B cell (primary cell): ENCODE measurements at regions not wholly inside any gene's neighbourhood (a gene's known extent, or its start where the extent isn't known, plus 50 kb on each side); places are given as distances from the start of the nearest gene placed in this dataset.

Experiments
- ATAC-seq: fragments of 200-7000 bp; cut with Tn5 transposase; one replicate; pipeline ENCODE4 v1.10.0; 2021; ENCODE audit warnings: low read depth, mild to moderate bottlenecking, moderate number of reproducible peaks, moderate library complexity
- CTCF ChIA-PET: fragments of 350-600 bp; sonication (Branson Sonifier 250); formaldehyde crosslinking; loops from one replicate; lab custom pipeline; 2021; ENCODE audit warnings: antibody characterized with exemption, inconsistent platforms; lab: Charles Lee
- POLR2A ChIA-PET: fragments of 350-600 bp; sonication (Branson Sonifier 250); formaldehyde crosslinking; loops from one replicate; lab custom pipeline; 2021; ENCODE audit warnings: antibody characterized with exemption; lab: Charles Lee
- DNase-seq: peaks from one replicate; pipeline ENCODE4 v3.0.0; 2013
- H2AFZ ChIP-seq: 2 replicates; pipeline ENCODE4 v1.6.1; 2012; ENCODE audit warnings: mild to moderate bottlenecking, low read depth, low read length; ENCODE audit not compliant: insufficient read depth, poor library complexity, severe bottlenecking
- H3K27ac ChIP-seq, 2 donors: 1 replicate in 1 of 2; 2 replicates in 1 of 2; pipeline ENCODE4 v1.5.1; 2012 to 2013; ENCODE audit warnings: low read length in 2 of 2, mild to moderate bottlenecking in 2 of 2, moderate library complexity in 1 of 2
- H3K27me3 ChIP-seq, 4 experiments: fragments of 200-600 bp in 1 of 4; sonication (generic) in 1 of 4; replicated peaks in 1 of 4; 1 replicate in 2 of 4; 2 replicates in 2 of 4; pipeline versions ENCODE4 v1.6.1 to v1.7.0; 2013 to 2016; ENCODE audit warnings: low read length in 3 of 4, mild to moderate bottlenecking in 2 of 4, mixed read lengths in 1 of 4, moderate library complexity in 1 of 4; ENCODE audit not compliant: insufficient read depth in 4 of 4, control insufficient read depth in 3 of 4; ENCODE audit errors: control extremely low read depth in 1 of 4
- H3K36me3 ChIP-seq, 2 experiments: replicated peaks in 1 of 2; 1 replicate in 1 of 2; 2 replicates in 1 of 2; pipeline versions ENCODE4 v1.6.1 to v1.7.1; 2013; ENCODE audit warnings: low read length in 1 of 2; ENCODE audit not compliant: insufficient read depth in 2 of 2, control insufficient read depth in 1 of 2; ENCODE audit errors: control extremely low read depth in 1 of 2, extremely low read depth in 1 of 2
- H3K4me1 ChIP-seq, 2 donors: fragments of 200-600 bp in 1 of 2; sonication (generic) in 1 of 2; 1 replicate in 1 of 2; 2 replicates in 1 of 2; pipeline versions ENCODE4 v1.5.1 to v1.6.1; 2013 to 2017; ENCODE audit warnings: low read length in 2 of 2; ENCODE audit not compliant: control insufficient read depth in 2 of 2, insufficient read depth in 2 of 2
- H3K4me2 ChIP-seq: replicated peaks from 2 replicates; pipeline ENCODE3; 2012; ENCODE audit warnings: mild to moderate bottlenecking, low read depth, low read length; ENCODE audit not compliant: poor library complexity, severe bottlenecking
- H3K4me3 ChIP-seq, 5 experiments: fragments of 200-600 bp in 1 of 5; sonication (generic) in 1 of 5; 1 replicate in 3 of 5; 2 replicates in 2 of 5; pipeline versions ENCODE4 v1.5.1 to v1.7.0; 2011 to 2016; ENCODE audit warnings: low read length in 4 of 5, mild to moderate bottlenecking in 4 of 5, low read depth in 2 of 5, control low read depth in 1 of 5, moderate library complexity in 1 of 5; ENCODE audit not compliant: insufficient read depth in 1 of 5; ENCODE audit errors: control extremely low read depth in 1 of 5, extremely low read depth in 1 of 5
- H3K79me2 ChIP-seq: fragments of 200-600 bp; sonication (generic); one replicate; pipeline ENCODE4 v1.6.0; 2016; ENCODE audit warnings: low read length; ENCODE audit not compliant: control insufficient read depth, insufficient read depth
- H3K9ac ChIP-seq: fragments of 200-600 bp; sonication (generic); 2 replicates; pipeline ENCODE4 v1.6.1; 2017; ENCODE audit warnings: mild to moderate bottlenecking, low read length, moderate library complexity
- H3K9me3 ChIP-seq, 3 donors: one replicate each; pipeline versions ENCODE4 v1.6.1 to v1.7.1; 2013; ENCODE audit warnings: low read length in 2 of 3; ENCODE audit not compliant: control insufficient read depth in 2 of 3, insufficient read depth in 1 of 3; ENCODE audit errors: control extremely low read depth in 1 of 3
- H4K20me1 ChIP-seq: 2 replicates; pipeline ENCODE4 v1.6.0; 2012; ENCODE audit warnings: mild to moderate bottlenecking, low read length; ENCODE audit not compliant: insufficient read depth, control insufficient read depth, poor library complexity, severe bottlenecking
- H3K27ac Mint-ChIP-seq: one replicate; pipeline ENCODE4 v1.8.0; 2021; ENCODE audit warnings: mixed read lengths
- H3K27me3 Mint-ChIP-seq: one replicate; pipeline ENCODE4 v1.8.0; 2021; ENCODE audit warnings: mixed read lengths
- H3K4me1 Mint-ChIP-seq: one replicate; pipeline ENCODE4 v1.8.0; 2021; ENCODE audit warnings: mixed read lengths
- H3K4me3 Mint-ChIP-seq: one replicate; pipeline ENCODE4 v1.8.0; 2021; ENCODE audit warnings: mixed read lengths
- H3K9me3 Mint-ChIP-seq: one replicate; pipeline ENCODE4 v1.8.0; 2022; ENCODE audit warnings: mixed read lengths; ENCODE audit not compliant: insufficient read depth
- CTCF ChIP-seq: fragments of 200-600 bp; IDR thresholded peaks from one replicate; pipeline ENCODE4 v1.8.0; 2022; ENCODE audit warnings: antibody characterized with exemption, mild to moderate bottlenecking
- EZH2 ChIP-seq: IDR thresholded peaks from 2 replicates; pipeline ENCODE4 v1.6.1; 2012; ENCODE audit warnings: borderline replicate concordance, low read depth, mild to moderate bottlenecking, moderate library complexity, low read length; ENCODE audit not compliant: insufficient read depth, poor library complexity, severe bottlenecking
- WGBS: methylation state at CpG from one replicate; pipeline ENCODE4 v1.1.5; 2013; ENCODE audit warnings: missing lambda C conversion rate; ENCODE audit not compliant: insufficient coverage; 5-methylcytosine and 5-hydroxymethylcytosine counted together
- intact Hi-C: fragments of 100-400 bp; cut with micrococcal nuclease; formaldehyde crosslinking; loops from one replicate; pipeline ENCODE4 v1.10.0; 2022

- Histone ChIP-seq H3K27ac (no peak overlapping the region), H3K36me3 (no peaks in the 10 kb centered on the region), H3K27me3 (no peaks in the 10 kb centered on the region), H3K79me2 (no peaks in the 10 kb centered on the region), H3K4me2 (no peak overlapping the region), H4K20me1 (no peaks in the 10 kb centered on the region), H3K9me3 (no peaks in the 10 kb centered on the region), H3K4me3 (no peak overlapping the region), H2AFZ (no peak overlapping the region), H3K9ac (no peak overlapping the region), H3K4me1 (no peaks in the 10 kb centered on the region)
- Mint-ChIP-seq H3K4me3 (no peak overlapping the region), H3K4me1 (no peaks in the 10 kb centered on the region), H3K27ac (no peak overlapping the region), H3K27me3 (no peaks in the 10 kb centered on the region), H3K9me3 (peaks cover 4% of the 10 kb centered on the region)
- no peak for DNase-seq
- no peak for ATAC-seq
- TF ChIP-seq CTCF, result no peak
- intact Hi-C loops, result no loop called here
- CTCF ChIA-PET, result no interaction called here
- 57% methylated on average over 1 of the region's 4 CpGs for WGBS
- POLR2A ChIA-PET, result no interaction called here
Observed at GRCh38 chr5:174396541-174396940, 327.8 kb upstream of the MSX2 start.

GRCh38 chr5:174397206-174397605 lies 327.2 kb upstream of the MSX2 start:
- Histone ChIP-seq H3K4me1 (no peaks in the 10 kb centered on the region), H4K20me1 (no peaks in the 10 kb centered on the region), H3K36me3 (no peaks in the 10 kb centered on the region), H3K27me3 (no peaks in the 10 kb centered on the region), H3K27ac (no peak overlapping the region), H3K4me2 (no peak overlapping the region), H3K79me2 (no peaks in the 10 kb centered on the region), H3K9me3 (no peaks in the 10 kb centered on the region), H2AFZ (no peak overlapping the region), H3K9ac (no peak overlapping the region), H3K4me3 (no peak overlapping the region)
- Mint-ChIP-seq H3K9me3 (peaks cover 4% of the 10 kb centered on the region), H3K27me3 (no peaks in the 10 kb centered on the region), H3K4me3 (no peak overlapping the region), H3K4me1 (no peaks in the 10 kb centered on the region), H3K27ac (no peak overlapping the region)
- DNase-seq, result no peak
- TF ChIP-seq EZH2, result no peak
- TF ChIP-seq CTCF, result no peak
- 33% methylated on average over 1 of the region's 4 CpGs for WGBS
- CTCF ChIA-PET, result no interaction called here
- ATAC-seq, result no peak
- intact Hi-C loops, result no loop called here
- POLR2A ChIA-PET, result no interaction called here
